GM18870 (cell line): ENCODE measurements at regions not wholly inside any gene's neighbourhood (a gene's known extent, or its start where the extent isn't known, plus 50 kb on each side); places are given as distances from the start of the nearest gene placed in this dataset.

Experiments used
- ATAC-seq: cut with Tn5 transposase; IDR thresholded peaks from one replicate; pipeline ENCODE4 v1.9.1; 2021; ENCODE audit warnings: moderate library complexity; ENCODE audit not compliant: unreplicated experiment

GRCh38 chr7:25314094-25314730 is 85.9 kb upstream of the NPVF start:
- no peak for ATAC-seq

- ATAC-seq: no peak
Observed at GRCh38 chr7:25314731-25315267, 86.5 kb upstream of the NPVF start.

GRCh38 chr7:25316366-25316765 is 88.1 kb upstream of the NPVF start:
- ATAC-seq: no peak

GRCh38 chr7:25318047-25318446 is 89.8 kb upstream of the NPVF start:
- ATAC-seq: no peak

GRCh38 chr7:25319707-25320106 is 91.4 kb upstream of the NPVF start:
- ATAC-seq: no peak

- no peak for ATAC-seq
Observed at GRCh38 chr7:25320791-25321190, 92.5 kb upstream of the NPVF start.

GRCh38 chr7:25321424-25321823 is 93.1 kb upstream of the NPVF start:
- no peak for ATAC-seq

GRCh38 chr7:25322473-25322872 is 94.2 kb upstream of the NPVF start:
- no peak for ATAC-seq

- ATAC-seq: no peak
Observed at GRCh38 chr7:25325186-25325757, 97.0 kb upstream of the NPVF start.

- ATAC-seq: no peak
Observed at GRCh38 chr7:25326501-25327156, 98.3 kb upstream of the NPVF start.

GRCh38 chr7:25329815-25330214 is 101.5 kb upstream of the NPVF start:
- no peak for ATAC-seq

- ATAC-seq: no peak
Observed at GRCh38 chr7:25333296-25333928, 105.1 kb upstream of the NPVF start.

GRCh38 chr7:25347360-25348066 is 119.2 kb upstream of the NPVF start:
- no peak for ATAC-seq

- no peak for ATAC-seq
Observed at GRCh38 chr7:25348104-25348503, 119.8 kb upstream of the NPVF start.

GRCh38 chr7:25349283-25350017 is 121.2 kb upstream of the NPVF start:
- ATAC-seq: no peak

- ATAC-seq: no peak
Observed at GRCh38 chr7:25350041-25350440, 121.8 kb upstream of the NPVF start.

GRCh38 chr7:25351761-25352160 is 123.5 kb upstream of the NPVF start:
- no peak for ATAC-seq

- ATAC-seq: no peak
Observed at GRCh38 chr7:25353196-25353595, 124.9 kb upstream of the NPVF start.

GRCh38 chr7:25353732-25354131 is 125.4 kb upstream of the NPVF start:
- ATAC-seq: no peak

GRCh38 chr7:25356534-25357151 is 128.4 kb upstream of the NPVF start:
- ATAC-seq: no peak
